MV-4-11 (cell line): ENCODE measurements at regions not wholly inside any gene's neighbourhood (a gene's known extent, or its start where the extent isn't known, plus 50 kb on each side); places are given as distances from the start of the nearest gene placed in this dataset.
A peak's percentile ranks its signal among the peaks of the same experiment; 100 is the strongest.

ENCODE experiments used
- DNase-seq: peaks from one replicate; lab custom pipeline; 2025; lab: John Stamatoyannopoulos, UW

DNA sequence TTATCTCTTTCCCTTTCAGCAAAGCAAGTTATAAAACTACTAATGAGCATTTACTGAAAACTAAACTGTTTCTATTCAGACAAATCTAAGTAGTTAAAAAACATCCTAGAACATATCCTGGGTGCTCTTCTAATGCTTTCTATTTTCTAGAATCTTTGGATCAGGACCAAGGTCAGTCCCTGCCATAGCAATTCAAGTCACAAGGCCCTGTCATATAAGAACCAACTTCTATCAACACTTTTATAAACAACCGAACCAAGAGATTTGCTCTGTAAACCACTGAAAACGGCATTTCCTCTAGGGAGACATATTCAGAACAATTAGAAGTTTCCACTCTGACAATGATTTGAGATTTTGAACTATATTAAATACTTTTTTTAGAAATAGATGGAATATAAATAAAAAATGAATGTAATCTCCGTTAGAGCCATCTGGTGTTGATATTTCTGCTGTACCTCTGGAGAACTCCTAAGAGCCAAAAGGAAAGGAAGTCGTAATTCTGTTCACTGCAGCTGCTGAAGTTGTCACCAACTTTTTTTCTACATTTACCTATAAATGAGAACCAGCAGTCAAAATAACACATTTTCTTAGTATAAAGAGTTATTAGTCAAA is 51.4 kb upstream of the LGSN start:
- DNase-seq: no peak

- no peak for DNase-seq
Observed at GRCh38 chr6:63372951-63373533, 53.3 kb upstream of the LGSN start.

GRCh38 chr6:63389191-63389844 is 69.5 kb upstream of the LGSN start:
- DNase-seq: no peak

DNA sequence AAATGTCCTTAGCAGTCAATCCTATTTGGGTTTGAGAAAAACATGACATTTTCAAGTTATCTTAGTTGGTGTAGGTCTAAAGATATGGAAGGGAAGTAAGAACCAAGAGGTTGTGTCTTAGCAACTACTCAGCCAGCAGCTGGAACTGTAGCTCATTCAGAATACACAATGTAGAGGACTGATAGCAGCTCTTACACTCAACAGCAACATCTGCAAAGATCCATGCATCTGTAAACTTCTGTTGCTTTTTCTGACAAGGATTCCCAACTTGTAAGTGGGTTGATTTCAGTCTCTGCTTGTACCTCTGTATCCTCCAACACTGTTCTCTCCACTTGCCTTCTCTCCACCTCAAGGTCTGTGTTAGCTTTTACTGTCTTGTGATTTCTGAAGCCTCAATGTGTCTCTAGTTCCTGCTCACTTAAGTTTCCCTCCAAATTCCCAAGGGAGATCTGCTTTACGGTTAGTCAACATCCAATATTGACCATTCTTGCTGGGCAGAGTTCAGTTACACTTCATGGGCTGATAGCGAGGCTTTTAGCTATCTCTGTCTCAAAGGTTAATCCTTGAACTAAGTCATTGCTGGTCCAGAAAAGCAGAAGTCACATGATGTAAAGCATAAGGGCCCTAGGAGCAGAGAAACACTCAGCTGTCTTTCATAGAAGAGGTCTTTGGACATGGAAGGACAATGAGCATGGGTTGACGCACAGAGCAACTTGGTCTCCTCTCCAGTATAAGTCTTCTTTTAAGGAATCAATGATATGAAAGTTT is 71.6 kb upstream of the LGSN start:
- DNase-seq: peak; percentile 18

DNA sequence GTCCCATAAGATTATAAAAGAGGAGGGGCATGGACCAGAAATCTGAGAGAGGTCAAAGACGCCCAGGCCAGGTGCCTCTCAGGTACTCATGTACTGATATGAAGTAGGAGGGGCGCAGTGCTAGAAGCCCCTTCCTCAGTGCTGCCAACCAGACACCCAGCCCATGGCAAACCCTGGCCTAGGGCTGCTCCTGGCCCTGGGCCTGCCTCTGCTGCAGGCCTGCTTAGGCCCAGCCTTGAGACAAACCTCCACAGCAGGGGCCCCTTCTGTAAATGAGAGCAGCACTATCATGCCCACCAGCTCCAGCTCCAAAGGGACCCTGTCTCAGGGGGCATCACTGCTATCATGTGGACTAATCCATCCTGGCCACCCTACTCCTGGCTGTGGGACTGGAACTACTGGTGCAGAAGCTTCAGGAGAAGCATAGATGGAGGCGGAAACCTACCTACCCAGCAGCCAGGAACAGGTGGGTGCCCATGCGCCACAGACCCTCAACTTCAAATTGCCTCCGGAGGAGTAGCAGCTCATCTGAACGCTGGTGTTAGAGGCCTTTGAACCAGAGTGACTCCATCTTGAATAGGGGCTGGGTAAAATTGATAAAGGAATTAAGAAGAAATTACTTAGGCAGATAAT is 72.4 kb upstream of the LGSN start:
- DNase-seq: no peak

- no peak for DNase-seq
Observed at GRCh38 chr6:63394656-63395308, 75.0 kb upstream of the LGSN start.

DNA sequence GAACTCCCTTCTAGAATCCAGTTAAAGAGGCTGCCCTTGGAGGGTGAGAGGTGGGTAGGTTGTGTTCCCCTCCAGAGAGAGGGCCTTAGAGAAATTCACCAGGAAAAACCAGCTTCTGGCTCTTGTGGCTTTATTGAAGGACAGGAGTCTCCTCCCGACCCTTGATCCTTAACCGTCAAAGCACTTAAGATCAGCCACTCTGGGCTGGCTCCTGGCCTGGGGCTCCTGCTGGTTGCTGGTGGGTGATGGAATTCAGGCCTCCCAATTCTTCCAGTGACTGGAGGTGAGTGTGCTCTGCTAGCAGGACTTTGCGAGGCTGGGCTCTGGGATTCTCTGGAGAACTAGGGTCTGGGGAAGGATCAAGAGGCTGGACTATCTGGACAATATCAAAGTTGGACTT is 75.6 kb upstream of the LGSN start:
- no peak for DNase-seq

DNA sequence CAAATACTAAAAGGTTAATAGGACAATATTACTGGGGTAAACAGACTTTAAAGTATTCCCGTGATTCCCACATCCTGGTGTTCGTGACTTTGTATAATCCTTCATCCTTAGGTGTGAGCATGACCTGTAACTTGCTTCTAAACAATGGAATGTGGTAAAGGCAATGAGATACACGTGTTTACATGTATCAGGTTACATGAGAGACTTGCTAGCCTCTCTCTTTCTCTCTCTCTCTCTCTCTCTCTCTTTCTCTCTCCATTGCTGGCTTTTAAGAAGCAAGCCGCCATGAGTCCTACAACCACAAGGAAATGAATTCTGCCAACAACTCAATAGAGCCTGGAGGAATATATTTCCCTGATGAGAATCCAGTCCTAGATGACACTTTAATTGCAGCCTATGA is 83.9 kb upstream of the LGSN start:
- no peak for DNase-seq

DNA sequence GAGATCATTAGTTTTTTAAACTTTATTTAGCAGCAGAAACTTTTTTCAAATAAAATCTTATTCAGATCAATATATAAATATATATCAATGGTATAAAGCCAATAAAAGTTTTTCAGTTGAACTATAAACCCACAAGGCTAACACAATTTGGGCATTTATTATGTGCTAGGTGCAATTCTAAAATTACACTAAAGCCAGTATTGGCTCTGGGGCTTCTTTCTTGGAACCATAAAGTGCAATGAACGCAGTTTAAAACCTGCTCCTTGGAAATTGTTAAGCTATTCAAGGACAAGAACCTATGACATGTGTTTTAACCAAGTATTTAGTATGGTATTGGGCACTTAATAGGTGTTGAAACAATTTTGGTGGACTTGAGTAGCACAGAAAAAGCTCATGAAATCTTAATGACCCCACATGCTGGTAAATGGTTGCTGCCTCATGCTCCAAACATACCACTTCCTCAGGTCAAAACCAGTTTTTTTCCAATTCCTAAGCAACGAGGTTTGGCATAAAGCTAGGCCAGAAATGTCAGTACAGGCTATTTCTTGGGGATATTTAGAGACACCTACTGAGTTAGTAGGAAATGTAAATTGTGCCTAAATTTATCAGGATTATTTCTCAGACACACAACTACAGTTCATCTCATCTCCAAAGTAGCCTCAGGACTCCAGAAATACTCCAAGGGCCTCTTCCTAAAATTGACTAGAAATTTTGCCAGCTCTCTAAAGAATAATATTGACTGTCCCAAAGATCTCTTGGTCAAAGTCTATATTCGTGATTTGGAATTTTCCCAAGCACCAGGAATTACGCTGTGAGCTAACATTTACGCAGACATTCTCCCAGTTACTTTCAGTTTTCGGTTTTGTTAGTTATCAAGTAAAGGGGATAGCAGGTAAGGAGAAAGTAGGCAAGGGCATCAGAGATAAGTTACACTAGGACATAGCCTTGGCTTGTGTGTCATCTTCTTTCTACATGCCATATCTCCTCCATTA is 90.9 kb upstream of the LGSN start:
- DNase-seq: no peak

DNA sequence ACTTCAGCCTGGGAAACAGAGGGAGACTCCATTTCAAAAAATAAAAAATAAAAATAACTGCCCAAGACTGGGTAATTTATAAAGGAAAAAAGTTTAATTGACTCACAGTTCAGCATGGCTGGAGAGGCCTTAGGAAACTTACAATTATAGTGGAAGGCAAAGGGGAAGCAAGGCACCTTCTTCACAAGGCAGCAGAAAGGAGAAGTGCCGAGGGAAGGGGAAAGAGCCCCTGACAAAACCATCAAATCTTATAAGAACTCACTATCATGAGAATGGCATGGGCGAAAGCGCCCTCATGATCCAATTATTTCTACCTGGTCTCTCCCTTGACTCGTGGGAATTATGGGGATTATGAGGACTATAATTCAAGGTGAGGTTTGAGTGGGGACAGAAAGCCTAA is 95.5 kb upstream of the LGSN start:
- DNase-seq: no peak

- peak; percentile 26 for DNase-seq
Observed at GRCh38 chr6:63418741-63419140, 99.0 kb upstream of the LGSN start.

- DNase-seq: no peak
Observed at GRCh38 chr6:63424636-63425035, 104.9 kb upstream of the LGSN start.

DNA sequence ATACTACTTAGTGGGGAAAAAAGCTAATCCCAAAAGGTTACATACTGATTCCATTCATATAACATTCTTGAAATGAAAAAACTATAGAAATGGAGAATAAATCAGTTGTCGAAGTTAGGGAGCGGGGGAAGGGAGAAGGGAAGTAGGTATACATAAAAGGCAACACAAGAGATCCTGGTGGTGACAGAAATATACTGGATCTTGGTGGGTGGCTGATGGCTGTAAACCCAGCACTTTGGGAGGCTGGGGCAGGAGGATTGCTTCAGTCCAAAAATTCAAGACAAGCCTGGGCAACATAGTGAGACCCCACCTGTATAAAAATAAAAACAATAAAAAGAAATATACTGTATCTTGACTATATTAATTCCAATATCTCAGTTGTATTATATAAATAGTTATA is 105.7 kb upstream of the LGSN start:
- DNase-seq: no peak

DNA sequence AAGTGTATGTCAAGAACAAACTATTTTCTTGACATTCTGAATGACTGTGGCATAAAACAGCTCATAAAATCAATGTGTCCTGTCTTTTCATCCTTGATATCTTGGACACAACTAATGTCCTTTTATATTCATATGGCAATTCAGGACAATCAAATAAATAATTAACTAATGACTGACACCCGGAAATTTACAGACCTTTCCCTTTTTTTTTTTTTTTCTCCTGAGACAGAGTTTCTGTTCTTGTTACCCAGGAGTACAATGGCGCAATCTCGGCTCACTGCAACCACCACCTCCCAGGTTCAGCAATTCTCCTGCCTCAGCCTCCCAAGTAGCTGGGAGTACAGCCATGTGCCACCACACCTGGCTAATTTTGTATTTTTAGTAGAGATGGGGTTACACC is 107.1 kb upstream of the LGSN start:
- DNase-seq: no peak

DNA sequence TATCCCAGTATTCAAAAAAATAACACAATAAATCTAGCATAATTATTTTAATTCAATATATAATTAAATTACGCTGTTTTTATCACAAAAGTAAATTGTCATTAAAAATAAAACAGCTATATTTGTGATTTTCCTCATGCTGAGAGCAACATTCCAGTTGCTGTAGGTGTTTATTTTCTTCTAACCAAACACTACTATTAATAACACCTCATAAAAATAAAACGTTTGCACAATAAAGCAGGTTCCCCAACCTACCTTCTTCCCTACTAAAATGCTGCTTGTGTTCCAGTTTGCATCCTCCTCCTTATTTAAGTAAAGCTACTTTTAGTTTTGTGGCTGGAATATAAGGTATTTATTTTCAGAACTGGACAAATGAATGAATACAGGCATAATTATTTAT is 108.2 kb upstream of the LGSN start:
- no peak for DNase-seq

- DNase-seq: no peak
Observed at GRCh38 chr6:63430985-63431519, 111.3 kb upstream of the LGSN start.

GRCh38 chr6:63434943-63435342 is 115.2 kb upstream of the LGSN start:
- DNase-seq: no peak

DNA sequence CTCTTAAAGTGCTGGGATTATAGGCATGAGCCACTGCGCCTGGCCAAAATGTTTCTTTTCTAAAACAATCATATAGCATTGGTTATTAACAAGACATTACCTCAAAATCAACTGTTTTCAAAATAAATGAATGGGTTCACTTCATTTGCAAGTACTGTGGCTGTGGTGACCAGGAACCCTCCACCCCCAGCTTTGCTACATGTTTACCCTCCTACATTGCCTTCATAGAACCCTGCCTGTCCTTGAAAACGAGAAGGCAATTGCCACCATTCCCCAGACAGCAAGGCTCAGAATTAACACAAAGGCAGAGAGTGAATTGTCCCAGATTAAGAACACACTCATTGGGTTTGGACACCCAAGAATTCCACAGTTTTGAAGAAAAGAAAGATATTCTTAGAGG is 116.6 kb upstream of the LGSN start:
- no peak for DNase-seq

- DNase-seq: no peak
Observed at GRCh38 chr6:63437058-63437457, 117.3 kb upstream of the LGSN start.

GRCh38 chr6:63440057-63440456 is 120.3 kb upstream of the LGSN start:
- no peak for DNase-seq

GRCh38 chr6:63440594-63440993 is 120.8 kb upstream of the LGSN start:
- no peak for DNase-seq
